Activated CD4-positive, alpha-beta T cell treated with anti-CD3 and anti-CD28 coated beads, Interleukin-2, amount 10 ng/mL, durations not matched to agents 24 days and 14 days (primary cell): ENCODE measurements at regions not wholly inside any gene's neighbourhood (a gene's known extent, or its start where the extent isn't known, plus 50 kb on each side); places are given as distances from the start of the nearest gene placed in this dataset.
"Not testable (repeated sequence)": the region's sequence is repeated elsewhere in the genome, so short reads cannot be mapped to it uniquely, and the experiment has no call there.

Experiments used
- DNase-seq: peaks from one replicate; pipeline ENCODE4 v3.0.0; 2022
- H3K27ac Mint-ChIP-seq: one replicate; pipeline ENCODE4 v1.8.0; 2022; ENCODE audit warnings: mild to moderate bottlenecking, mixed read lengths
- H3K27me3 Mint-ChIP-seq: one replicate; pipeline ENCODE4 v1.8.0; 2022; ENCODE audit warnings: mixed read lengths
- H3K36me3 Mint-ChIP-seq: one replicate; pipeline ENCODE4 v1.8.0; 2022; ENCODE audit warnings: low read depth, mild to moderate bottlenecking, mixed read lengths
- H3K4me1 Mint-ChIP-seq: one replicate; pipeline ENCODE4 v1.8.0; 2021; ENCODE audit warnings: mixed read lengths
- H3K4me3 Mint-ChIP-seq: one replicate; pipeline ENCODE4 v1.8.0; 2022; ENCODE audit warnings: mild to moderate bottlenecking, moderate library complexity, mixed read lengths
- H3K9me3 Mint-ChIP-seq: one replicate; pipeline ENCODE4 v1.8.0; 2021; ENCODE audit warnings: mixed read lengths
- intact Hi-C: fragments of 100-400 bp; cut with micrococcal nuclease; formaldehyde crosslinking; loops from one replicate; pipeline ENCODE4 v1.15.1; 2023

DNA sequence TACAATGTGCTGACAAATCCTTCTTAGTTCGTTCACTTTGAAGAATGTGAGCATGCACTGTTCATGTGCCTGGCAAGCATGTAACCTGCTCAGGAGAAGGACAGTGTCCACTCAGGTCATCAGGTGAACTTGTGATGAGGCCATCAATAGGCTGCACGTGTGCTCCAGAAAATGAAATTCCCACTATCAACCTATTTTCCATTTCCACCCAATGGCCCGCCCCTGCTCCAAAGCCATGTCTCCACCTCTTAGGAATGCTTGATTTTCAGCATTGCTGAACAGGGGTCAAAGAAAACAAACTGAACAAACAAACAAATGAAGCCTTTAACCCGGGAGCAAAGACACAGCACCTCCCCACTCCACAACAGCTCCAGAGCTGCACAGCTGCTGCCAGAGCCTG lies 563.2 kb downstream of the TUBA3C start:
- intact Hi-C loops, H3K4me3 Mint-ChIP-seq, H3K27ac Mint-ChIP-seq, DNase-seq, H3K27me3 Mint-ChIP-seq, H3K9me3 Mint-ChIP-seq, H3K4me1 Mint-ChIP-seq, H3K36me3 Mint-ChIP-seq: not testable (repeated sequence)

DNA sequence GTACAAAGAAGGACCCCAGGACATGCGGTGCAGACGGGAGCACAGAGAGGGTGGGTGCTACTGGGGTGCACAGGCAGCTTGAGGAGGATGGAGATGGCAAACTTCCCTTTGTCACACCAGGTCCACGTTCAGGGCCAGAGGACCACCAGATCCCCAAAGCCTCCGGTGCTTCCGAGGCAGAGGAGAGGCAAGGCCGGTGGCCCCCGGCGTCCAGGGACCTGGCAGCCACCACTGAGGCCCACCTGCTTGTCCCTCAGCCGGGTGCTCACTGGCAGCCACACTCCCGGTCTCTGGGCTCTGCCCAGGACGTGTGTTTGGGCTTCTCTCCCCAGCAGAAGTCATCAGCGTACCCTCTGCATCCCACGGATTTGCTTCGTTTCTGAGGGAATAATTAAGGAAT lies 571.1 kb downstream of the TUBA3C start:
- H3K27ac Mint-ChIP-seq, H3K9me3 Mint-ChIP-seq, DNase-seq, H3K27me3 Mint-ChIP-seq, H3K4me1 Mint-ChIP-seq, H3K36me3 Mint-ChIP-seq, intact Hi-C loops, H3K4me3 Mint-ChIP-seq: not testable (repeated sequence)

DNA sequence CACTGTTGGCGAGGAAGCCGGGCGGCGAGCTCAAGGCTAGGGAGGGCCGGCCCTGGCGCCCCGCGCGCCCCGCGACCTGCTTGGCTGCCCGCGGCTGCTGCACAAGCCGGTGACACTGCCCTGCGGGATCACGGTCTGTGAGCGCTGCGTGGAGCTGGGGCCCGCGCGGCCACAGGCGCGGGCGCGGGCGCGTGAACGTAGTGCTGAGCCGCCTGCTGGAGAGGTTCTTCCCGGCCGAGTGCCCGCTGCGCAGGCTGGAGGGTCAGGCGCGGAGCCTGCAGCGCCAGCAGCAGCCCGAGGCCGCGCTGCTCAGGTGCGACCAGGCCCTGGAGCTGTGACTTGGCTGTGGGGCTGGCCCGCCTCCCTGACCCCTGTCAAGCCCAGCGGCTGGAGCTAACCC lies 572.3 kb downstream of the TUBA3C start:
- DNase-seq, H3K27me3 Mint-ChIP-seq, H3K27ac Mint-ChIP-seq, H3K4me3 Mint-ChIP-seq, H3K36me3 Mint-ChIP-seq, H3K9me3 Mint-ChIP-seq, H3K4me1 Mint-ChIP-seq, intact Hi-C loops: not testable (repeated sequence)

DNA sequence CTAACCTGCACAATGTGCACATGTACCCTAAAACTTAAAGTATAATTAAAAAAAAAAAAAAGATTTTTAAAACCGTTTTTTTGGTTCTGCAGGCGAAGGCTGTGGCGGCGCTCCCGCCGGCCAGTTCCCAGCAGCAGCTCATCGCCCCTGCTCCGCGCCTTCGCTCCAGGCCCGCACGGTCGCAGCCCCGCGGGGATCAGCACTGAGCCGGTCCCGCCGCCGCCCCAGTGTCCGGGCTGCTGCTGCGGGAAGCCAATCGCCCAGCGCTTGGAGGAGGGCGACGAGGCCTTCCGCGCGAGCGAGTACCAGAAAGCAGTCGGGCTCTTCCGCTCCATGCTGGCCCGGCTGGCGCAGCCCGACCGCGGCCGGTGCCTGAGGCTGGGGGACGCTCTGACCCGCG lies 572.8 kb downstream of the TUBA3C start:
- intact Hi-C loops, H3K4me1 Mint-ChIP-seq, H3K36me3 Mint-ChIP-seq, H3K27ac Mint-ChIP-seq, H3K9me3 Mint-ChIP-seq, H3K4me3 Mint-ChIP-seq, H3K27me3 Mint-ChIP-seq, DNase-seq: not testable (repeated sequence)

DNA sequence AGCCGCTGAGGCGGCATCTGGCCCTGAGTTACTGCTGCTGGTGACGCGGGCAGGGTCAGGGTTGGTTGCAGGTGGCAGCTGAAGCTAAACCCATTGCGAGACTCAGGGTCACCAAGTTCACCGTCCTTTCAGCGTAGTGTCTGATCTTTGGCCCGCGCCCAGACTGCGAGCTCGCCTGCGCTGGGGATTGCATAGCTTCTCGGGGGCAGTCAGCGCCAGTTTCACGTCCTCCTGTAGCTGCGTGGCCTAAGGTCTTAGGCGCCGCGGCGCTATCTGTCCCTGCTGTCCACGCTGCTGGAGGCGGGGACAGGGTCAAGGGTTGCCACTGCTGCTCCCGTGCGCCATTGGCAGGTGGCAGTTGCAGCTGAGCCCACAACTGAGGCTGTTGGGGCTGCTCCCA lies 581.3 kb downstream of the TUBA3C start:
- intact Hi-C loops, DNase-seq, H3K27ac Mint-ChIP-seq, H3K9me3 Mint-ChIP-seq, H3K27me3 Mint-ChIP-seq, H3K36me3 Mint-ChIP-seq, H3K4me3 Mint-ChIP-seq, H3K4me1 Mint-ChIP-seq: not testable (repeated sequence)

DNA sequence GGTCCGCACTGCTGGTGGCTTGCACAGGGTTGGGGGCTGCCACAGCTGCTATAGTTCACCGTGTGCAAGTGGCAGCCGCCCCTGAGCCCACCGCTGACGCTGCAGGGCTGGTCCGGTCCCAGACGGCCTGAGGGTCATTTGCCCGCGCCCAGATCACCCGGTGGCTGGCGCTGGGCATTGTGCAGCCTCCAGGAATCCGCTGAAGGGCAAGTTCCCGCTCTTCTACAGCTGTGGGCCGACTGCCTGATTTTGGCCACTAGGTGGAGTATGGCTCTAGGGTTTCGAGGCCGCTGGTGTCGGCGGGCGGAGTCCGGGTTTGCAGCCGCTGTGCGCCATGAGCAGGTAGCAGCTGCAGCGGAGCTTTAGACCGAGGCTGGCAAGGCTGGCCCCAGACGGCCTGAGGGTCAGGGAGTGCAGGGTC lies 581.8 kb downstream of the TUBA3C start:
- H3K27ac Mint-ChIP-seq, intact Hi-C loops, H3K4me1 Mint-ChIP-seq, H3K27me3 Mint-ChIP-seq, H3K4me3 Mint-ChIP-seq, H3K36me3 Mint-ChIP-seq, H3K9me3 Mint-ChIP-seq: not testable (repeated sequence)
- DNase-seq: peak; percentile 62

DNA sequence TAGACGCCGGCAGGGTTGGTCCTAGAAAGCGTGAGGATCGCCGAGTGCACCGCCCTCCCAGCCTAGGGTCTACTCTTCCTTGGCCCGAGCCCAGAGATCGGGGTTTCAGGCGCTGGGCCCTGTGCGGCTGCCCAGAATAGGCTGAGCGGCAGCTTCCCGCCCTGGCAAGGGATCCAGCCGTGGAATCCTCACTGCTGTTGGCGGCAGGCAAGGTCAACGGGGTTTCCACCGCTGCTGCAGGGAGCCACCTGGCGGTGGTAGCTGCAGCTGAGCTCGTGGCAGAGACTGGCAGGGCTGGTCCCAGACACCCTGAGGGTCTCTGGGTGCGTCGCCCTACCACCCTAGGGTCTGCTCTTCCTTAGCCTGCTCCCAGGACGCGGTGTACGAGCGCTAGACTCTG lies 583.1 kb downstream of the TUBA3C start:
- H3K36me3 Mint-ChIP-seq, H3K4me3 Mint-ChIP-seq, H3K4me1 Mint-ChIP-seq, H3K27ac Mint-ChIP-seq, DNase-seq, intact Hi-C loops, H3K9me3 Mint-ChIP-seq, H3K27me3 Mint-ChIP-seq: not testable (repeated sequence)

DNA sequence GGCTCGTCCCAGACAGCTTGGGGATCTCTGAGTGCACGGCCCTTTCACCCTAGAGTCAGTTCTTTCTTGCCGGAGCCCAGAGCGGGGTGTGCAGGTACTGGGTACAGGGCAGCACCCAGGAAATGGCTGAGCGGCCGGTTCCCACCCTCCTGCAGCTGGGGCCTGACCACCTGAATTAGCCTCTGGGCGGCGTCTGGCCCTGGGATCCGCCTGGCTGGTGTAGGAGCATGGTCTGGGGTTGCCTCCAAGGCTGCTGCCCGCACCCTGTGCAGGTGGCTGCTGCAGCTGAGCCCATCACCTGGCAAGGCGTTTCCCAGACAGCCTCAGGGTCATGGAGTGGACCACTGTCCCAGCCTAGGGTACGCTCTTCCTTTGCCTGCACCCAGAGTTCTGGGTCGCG lies 583.7 kb downstream of the TUBA3C start:
- H3K27me3 Mint-ChIP-seq, H3K27ac Mint-ChIP-seq, H3K36me3 Mint-ChIP-seq, intact Hi-C loops, H3K4me1 Mint-ChIP-seq, H3K4me3 Mint-ChIP-seq, DNase-seq, H3K9me3 Mint-ChIP-seq: not testable (repeated sequence)

DNA sequence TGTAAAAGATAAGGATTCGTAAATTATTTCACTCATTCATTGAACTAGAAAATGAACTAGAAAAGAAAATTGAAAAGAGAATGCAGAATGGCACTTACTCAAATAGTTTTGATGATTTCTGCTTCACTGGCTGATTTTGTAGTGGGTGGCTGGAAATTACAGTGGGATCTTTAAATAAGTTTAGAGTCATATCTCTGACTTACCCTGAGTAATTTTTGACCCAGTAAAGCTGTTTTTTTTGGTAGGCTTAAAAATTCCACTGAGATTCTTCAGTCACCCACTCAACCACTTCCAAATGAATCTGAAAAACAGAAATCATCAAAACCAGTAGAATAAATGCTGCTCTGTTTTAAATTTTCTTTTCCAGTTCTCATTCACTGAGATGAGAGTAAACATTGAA lies 604.5 kb downstream of the TUBA3C start:
- intact Hi-C loops, H3K4me3 Mint-ChIP-seq, H3K36me3 Mint-ChIP-seq, H3K27ac Mint-ChIP-seq, H3K27me3 Mint-ChIP-seq, DNase-seq, H3K4me1 Mint-ChIP-seq, H3K9me3 Mint-ChIP-seq: not testable (repeated sequence)

DNA sequence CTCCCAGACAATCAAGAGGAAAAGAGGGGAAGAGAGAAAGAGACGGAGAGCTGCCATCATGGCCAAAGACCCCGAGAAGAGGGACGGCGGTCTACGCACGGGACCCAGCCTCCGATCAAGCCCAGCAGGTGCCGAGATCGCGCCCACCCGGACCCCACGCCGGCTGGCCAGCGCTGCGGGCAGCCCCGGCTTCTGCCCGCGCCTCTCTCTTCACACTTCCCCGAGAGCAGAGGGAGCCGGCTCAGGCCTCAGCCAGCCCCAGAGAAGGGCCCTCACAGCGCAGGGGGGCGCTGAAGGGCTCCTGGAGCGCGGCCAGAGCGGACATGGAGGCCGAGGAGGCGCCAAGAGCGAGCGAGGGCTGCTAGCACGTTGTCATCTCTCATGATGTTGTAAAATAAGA lies 613.7 kb downstream of the TUBA3C start:
- H3K36me3 Mint-ChIP-seq, H3K27me3 Mint-ChIP-seq, H3K4me1 Mint-ChIP-seq, H3K4me3 Mint-ChIP-seq, DNase-seq, H3K27ac Mint-ChIP-seq, H3K9me3 Mint-ChIP-seq, intact Hi-C loops: not testable (repeated sequence)
